Loucy (cell line): ENCODE measurements at regions not wholly inside any gene's neighbourhood (a gene's known extent, or its start where the extent isn't known, plus 50 kb on each side); places are given as distances from the start of the nearest gene placed in this dataset.

ENCODE experiments used
- H2AFZ ChIP-seq: fragments of 200-600 bp; sonication (generic); 2 replicates; pipeline ENCODE4 v1.6.0; 2016; ENCODE audit warnings: antibody characterized with exemption, mild to moderate bottlenecking, low read length, moderate library complexity
- H3F3A ChIP-seq: fragments of 200-600 bp; 2 replicates; pipeline ENCODE4 v1.6.0; 2016; ENCODE audit warnings: antibody characterized with exemption, low read depth, mild to moderate bottlenecking
- H3K27me3 ChIP-seq: fragments of 200-600 bp; sonication (generic); 2 replicates; pipeline ENCODE4 v1.6.1; 2014; ENCODE audit warnings: low read length, mild to moderate bottlenecking; ENCODE audit not compliant: insufficient read depth, poor library complexity, severe bottlenecking
- H3K36me3 ChIP-seq: fragments of 200-600 bp; sonication (generic); 2 replicates; pipeline ENCODE4 v1.6.1; 2016; ENCODE audit warnings: low read length; ENCODE audit not compliant: insufficient read depth
- H3K4me1 ChIP-seq: fragments of 200-600 bp; sonication (generic); 2 replicates; pipeline ENCODE4 v1.5.1; 2014; ENCODE audit warnings: low read length, mild to moderate bottlenecking; ENCODE audit not compliant: insufficient read depth, poor library complexity, severe bottlenecking
- H3K4me2 ChIP-seq: fragments of 200-600 bp; sonication (generic); 2 replicates; pipeline ENCODE4 v1.6.0; 2014; ENCODE audit warnings: antibody characterized with exemption, low read length, low read depth, mild to moderate bottlenecking; ENCODE audit not compliant: poor library complexity, severe bottlenecking
- H3K4me3 ChIP-seq: fragments of 200-600 bp; sonication (generic); 2 replicates; pipeline ENCODE4 v1.5.1; 2014; ENCODE audit warnings: low read length, mild to moderate bottlenecking, mixed read lengths; ENCODE audit not compliant: poor library complexity, severe bottlenecking
- H3K79me2 ChIP-seq: fragments of 200-600 bp; sonication (generic); 2 replicates; pipeline ENCODE4 v1.6.1; 2014; ENCODE audit warnings: low read length; ENCODE audit not compliant: insufficient read depth
- H3K9ac ChIP-seq: fragments of 200-600 bp; sonication (generic); 2 replicates; pipeline ENCODE4 v1.6.0; 2014; ENCODE audit warnings: mild to moderate bottlenecking, low read depth, low read length, moderate library complexity; ENCODE audit not compliant: poor library complexity, severe bottlenecking
- H3K9me2 ChIP-seq: fragments of 200-600 bp; sonication (generic); replicated peaks from 2 replicates; pipeline ENCODE4 v1.6.1; 2016; ENCODE audit warnings: low read depth, low read length, mixed read lengths
- H3K9me3 ChIP-seq: fragments of 200-600 bp; sonication (generic); 2 replicates; pipeline ENCODE4 v1.6.1; 2014; ENCODE audit warnings: mild to moderate bottlenecking, antibody characterized with exemption, low read length, low read depth; ENCODE audit not compliant: insufficient read depth
- H4K20me1 ChIP-seq: fragments of 200-600 bp; sonication (generic); 2 replicates; pipeline ENCODE4 v1.6.0; 2014; ENCODE audit warnings: antibody characterized with exemption, low read length, mild to moderate bottlenecking; ENCODE audit not compliant: insufficient read depth, poor library complexity, severe bottlenecking
- EZH2phosphoT487 ChIP-seq: fragments of 200-600 bp; IDR thresholded peaks from 2 replicates; pipeline ENCODE4 v1.6.1; 2018; ENCODE audit warnings: antibody characterized with exemption, mild to moderate bottlenecking, moderate library complexity, borderline replicate concordance
- TF ChIP-seq, protein P1 (sequence below): fragments of 200-600 bp; sonication (generic); conservative IDR thresholded peaks from 2 replicates; pipeline ENCODE4 v1.5.1; 2014; ENCODE audit warnings: mild to moderate bottlenecking, antibody characterized with exemption, low read length

DNA sequence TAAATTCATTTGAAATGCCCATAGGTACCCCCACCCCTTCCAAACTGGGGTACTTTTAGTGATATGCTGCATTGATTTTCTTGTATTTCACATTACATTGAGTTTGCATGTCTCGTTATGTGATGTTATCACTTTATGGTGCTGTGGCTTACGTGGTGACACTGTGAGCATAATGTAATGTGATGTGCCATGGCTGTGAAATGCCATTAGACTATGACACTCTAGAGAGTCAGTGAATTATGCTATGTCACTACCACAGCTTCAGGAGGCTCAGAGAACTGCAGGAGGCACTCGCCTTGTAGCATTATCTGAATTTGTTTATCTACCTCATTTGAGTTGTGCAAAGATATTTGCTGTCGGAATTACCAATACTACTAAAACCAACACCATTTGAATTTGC, 590.1 kb upstream of the SLC10A2 start:
- no peaks in the 10 kb centered on the region for H3F3A ChIP-seq
- no peak overlapping the region for H3K4me3 ChIP-seq
- no peaks in the 10 kb centered on the region for H4K20me1 ChIP-seq
- no peaks in the 10 kb centered on the region for H3K79me2 ChIP-seq
- H3K4me1 ChIP-seq: no peaks in the 10 kb centered on the region
- H3K4me2 ChIP-seq: no peak overlapping the region
- H2AFZ ChIP-seq: no peak overlapping the region
- no peaks in the 10 kb centered on the region for H3K36me3 ChIP-seq
- TF ChIP-seq, protein P1, sequence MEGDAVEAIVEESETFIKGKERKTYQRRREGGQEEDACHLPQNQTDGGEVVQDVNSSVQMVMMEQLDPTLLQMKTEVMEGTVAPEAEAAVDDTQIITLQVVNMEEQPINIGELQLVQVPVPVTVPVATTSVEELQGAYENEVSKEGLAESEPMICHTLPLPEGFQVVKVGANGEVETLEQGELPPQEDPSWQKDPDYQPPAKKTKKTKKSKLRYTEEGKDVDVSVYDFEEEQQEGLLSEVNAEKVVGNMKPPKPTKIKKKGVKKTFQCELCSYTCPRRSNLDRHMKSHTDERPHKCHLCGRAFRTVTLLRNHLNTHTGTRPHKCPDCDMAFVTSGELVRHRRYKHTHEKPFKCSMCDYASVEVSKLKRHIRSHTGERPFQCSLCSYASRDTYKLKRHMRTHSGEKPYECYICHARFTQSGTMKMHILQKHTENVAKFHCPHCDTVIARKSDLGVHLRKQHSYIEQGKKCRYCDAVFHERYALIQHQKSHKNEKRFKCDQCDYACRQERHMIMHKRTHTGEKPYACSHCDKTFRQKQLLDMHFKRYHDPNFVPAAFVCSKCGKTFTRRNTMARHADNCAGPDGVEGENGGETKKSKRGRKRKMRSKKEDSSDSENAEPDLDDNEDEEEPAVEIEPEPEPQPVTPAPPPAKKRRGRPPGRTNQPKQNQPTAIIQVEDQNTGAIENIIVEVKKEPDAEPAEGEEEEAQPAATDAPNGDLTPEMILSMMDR: no peak
- TF ChIP-seq EZH2phosphoT487: no peak
- H3K27me3 ChIP-seq: no peaks in the 10 kb centered on the region
- no peaks in the 10 kb centered on the region for H3K9me2 ChIP-seq
- no peaks in the 10 kb centered on the region for H3K9me3 ChIP-seq
- H3K9ac ChIP-seq: no peak overlapping the region

DNA sequence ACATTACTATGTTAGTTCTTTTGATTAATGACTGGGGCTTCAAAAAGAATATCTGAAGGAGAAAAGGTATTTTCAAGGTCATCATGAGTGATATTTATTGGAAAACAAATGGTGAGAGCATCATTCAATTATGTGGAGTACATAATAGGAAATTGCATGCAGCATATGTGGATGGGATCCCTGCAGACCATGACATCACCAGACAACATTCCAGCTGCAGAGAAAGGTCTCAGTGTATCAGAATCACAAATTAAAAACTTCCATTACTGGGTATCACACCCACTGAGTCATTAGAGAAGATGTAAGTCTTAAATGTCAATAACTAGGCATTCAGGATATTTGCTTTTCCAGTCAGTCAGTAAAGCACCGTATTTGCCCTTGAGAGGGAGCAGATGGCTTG, 574.4 kb upstream of the SLC10A2 start:
- Histone ChIP-seq H2AFZ (no peak overlapping the region), H3K9me3 (no peaks in the 10 kb centered on the region), H3K4me2 (no peak overlapping the region), H4K20me1 (no peaks in the 10 kb centered on the region), H3K27me3 (no peaks in the 10 kb centered on the region), H3K9ac (no peak overlapping the region), H3F3A (no peaks in the 10 kb centered on the region), H3K79me2 (no peaks in the 10 kb centered on the region), H3K4me3 (no peak overlapping the region), H3K36me3 (no peaks in the 10 kb centered on the region), H3K4me1 (no peaks in the 10 kb centered on the region), H3K9me2 (no peaks in the 10 kb centered on the region)
- TF ChIP-seq, protein P1: no peak
- TF ChIP-seq EZH2phosphoT487: no peak

DNA sequence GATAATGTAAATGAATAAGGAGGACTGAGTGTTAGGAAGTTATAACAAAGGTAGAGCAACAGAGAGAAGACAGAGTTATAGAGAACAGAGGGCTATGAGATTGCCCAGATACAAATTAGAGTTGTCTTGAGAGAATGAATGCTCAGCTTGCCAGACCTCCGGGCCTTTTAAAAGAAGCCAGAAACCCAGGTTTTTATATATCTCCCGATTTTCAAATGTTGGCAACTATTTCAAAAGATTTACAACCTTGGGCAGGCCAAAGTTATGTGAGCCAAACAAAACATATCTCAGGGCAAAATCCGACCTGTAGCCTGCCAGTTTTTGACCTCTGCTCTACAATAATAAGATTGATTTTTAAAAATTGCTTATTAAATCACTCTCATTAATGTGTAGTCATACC, 573.1 kb upstream of the SLC10A2 start:
- no peak overlapping the region for H2AFZ ChIP-seq
- no peak overlapping the region for H3K4me2 ChIP-seq
- no peaks in the 10 kb centered on the region for H3K9me2 ChIP-seq
- H3K36me3 ChIP-seq: no peaks in the 10 kb centered on the region
- TF ChIP-seq EZH2phosphoT487: no peak
- TF ChIP-seq, protein P1: no peak
- H3K4me1 ChIP-seq: no peaks in the 10 kb centered on the region
- no peaks in the 10 kb centered on the region for H4K20me1 ChIP-seq
- no peaks in the 10 kb centered on the region for H3K27me3 ChIP-seq
- no peak overlapping the region for H3K4me3 ChIP-seq
- no peaks in the 10 kb centered on the region for H3K79me2 ChIP-seq
- H3K9me3 ChIP-seq: no peaks in the 10 kb centered on the region
- H3F3A ChIP-seq: no peaks in the 10 kb centered on the region
- H3K9ac ChIP-seq: no peak overlapping the region
